Smooth muscle cell (in vitro differentiated cells): ENCODE measurements at regions not wholly inside any gene's neighbourhood (a gene's known extent, or its start where the extent isn't known, plus 50 kb on each side); places are given as distances from the start of the nearest gene placed in this dataset.

Experiments
- DNase-seq: peaks from one replicate; lab custom pipeline; 2025; ENCODE audit not compliant: unreplicated experiment; lab: John Stamatoyannopoulos, UW
- H2AFZ ChIP-seq: fragments of 200-600 bp; sonication (generic); 2 replicates; pipeline ENCODE4 v1.6.0; 2016; ENCODE audit warnings: antibody characterized with exemption, low read depth, mild to moderate bottlenecking
- H3F3A ChIP-seq: fragments of 200-600 bp; sonication (generic); 2 replicates; pipeline ENCODE4 v1.6.0; 2017; ENCODE audit warnings: antibody characterized with exemption, low read depth
- H3K27ac ChIP-seq: fragments of 200-600 bp; sonication (generic); 2 replicates; pipeline ENCODE4 v1.5.1; 2016; ENCODE audit warnings: low read depth, mild to moderate bottlenecking
- H3K27me3 ChIP-seq: fragments of 200-600 bp; sonication (generic); 2 replicates; pipeline ENCODE4 v1.6.1; 2016; ENCODE audit warnings: low read depth, mild to moderate bottlenecking
- H3K36me3 ChIP-seq: fragments of 200-600 bp; sonication (generic); 2 replicates; pipeline ENCODE4 v1.5.1; 2016; ENCODE audit warnings: low read depth
- H3K4me1 ChIP-seq: fragments of 200-600 bp; sonication (generic); 2 replicates; pipeline ENCODE4 v1.5.1; 2016; ENCODE audit warnings: low read depth
- H3K4me2 ChIP-seq: fragments of 200-600 bp; sonication (generic); 2 replicates; pipeline ENCODE4 v1.6.0; 2016; ENCODE audit warnings: mild to moderate bottlenecking
- H3K4me3 ChIP-seq: fragments of 200-600 bp; sonication (generic); 2 replicates; pipeline ENCODE4 v1.5.1; 2016; ENCODE audit warnings: mild to moderate bottlenecking
- H3K79me2 ChIP-seq: fragments of 200-600 bp; sonication (generic); 2 replicates; pipeline ENCODE4 v1.6.0; 2016; ENCODE audit warnings: low read depth, mild to moderate bottlenecking
- H3K9ac ChIP-seq: fragments of 200-600 bp; sonication (generic); 2 replicates; pipeline ENCODE4 v1.6.0; 2016; ENCODE audit warnings: low read depth
- H3K9me3 ChIP-seq: fragments of 200-600 bp; sonication (generic); replicated peaks from 2 replicates; pipeline ENCODE4 v1.5.1; 2016; ENCODE audit warnings: low read depth
- H4K20me1 ChIP-seq: fragments of 200-600 bp; sonication (generic); 2 replicates; pipeline ENCODE4 v1.6.0; 2016; ENCODE audit warnings: low read depth
- CTCF ChIP-seq: fragments of 200-600 bp; sonication (generic); IDR thresholded peaks from 2 replicates; pipeline ENCODE4 v1.5.1; 2017; ENCODE audit warnings: borderline replicate concordance, mild to moderate bottlenecking, antibody characterized with exemption; ENCODE audit not compliant: insufficient read depth, poor library complexity, severe bottlenecking
- WGBS: methylation state at CpG from one replicate; pipeline ENCODE4 v1.1.7; 2016; ENCODE audit warnings: low lambda C conversion rate; 5-methylcytosine and 5-hydroxymethylcytosine counted together

- no peaks in the 10 kb centered on the region for H4K20me1 ChIP-seq
Measured at GRCh38 chr14:77985211-77985615, 185.0 kb upstream of the NRXN3 start.

GRCh38 chr14:77986773-77987172 is 183.4 kb upstream of the NRXN3 start:
- Histone ChIP-seq H3K4me1 (no peaks in the 10 kb centered on the region), H3K4me3 (no peak overlapping the region), H3K4me2 (no peak overlapping the region), H3K9me3 (no peaks in the 10 kb centered on the region), H3K9ac (no peak overlapping the region), H3K27ac (no peak overlapping the region), H3K27me3 (no peaks in the 10 kb centered on the region), H3K79me2 (no peaks in the 10 kb centered on the region), H3K36me3 (no peaks in the 10 kb centered on the region), H4K20me1 (no peaks in the 10 kb centered on the region), H3F3A (no peaks in the 10 kb centered on the region), H2AFZ (no peak overlapping the region)
- no peak for DNase-seq
- WGBS = 96% methylated on average over 1 of the region's 1 CpG
- TF ChIP-seq CTCF = no peak

More at GRCh38 chr14:77985211-77985615, 185.0 kb upstream of the NRXN3 start:
- no peak for TF ChIP-seq CTCF
- Histone ChIP-seq H3K9ac (no peak overlapping the region), H3K9me3 (no peaks in the 10 kb centered on the region), H3K4me2 (no peak overlapping the region), H3K4me1 (peaks cover 5% of the 10 kb centered on the region), H3K4me3 (no peak overlapping the region), H3K27ac (no peak overlapping the region), H2AFZ (no peak overlapping the region), H3K27me3 (peaks cover 9% of the 10 kb centered on the region), H3K79me2 (no peaks in the 10 kb centered on the region), H3K36me3 (no peaks in the 10 kb centered on the region), H3F3A (no peaks in the 10 kb centered on the region)
- DNase-seq = no peak
- 56% methylated on average over 5 of the region's 5 CpGs for WGBS

GRCh38 chr14:77988096-77988870 is 181.9 kb upstream of the NRXN3 start:
- H3K27ac ChIP-seq = no peak overlapping the region
- H3K4me2 ChIP-seq = no peak overlapping the region
- no peak for DNase-seq
- no peaks in the 10 kb centered on the region for H3K36me3 ChIP-seq
- no peaks in the 10 kb centered on the region for H3K9me3 ChIP-seq
- no peaks in the 10 kb centered on the region for H3K4me1 ChIP-seq
- H3K4me3 ChIP-seq = no peak overlapping the region
- no peaks in the 10 kb centered on the region for H3K79me2 ChIP-seq
- WGBS = 80% methylated on average over 7 of the region's 7 CpGs
- H3K27me3 ChIP-seq = no peaks in the 10 kb centered on the region
- no peaks in the 10 kb centered on the region for H3F3A ChIP-seq
- H3K9ac ChIP-seq = no peak overlapping the region
- no peaks in the 10 kb centered on the region for H4K20me1 ChIP-seq
- H2AFZ ChIP-seq = no peak overlapping the region
- no peak for TF ChIP-seq CTCF

- H3K36me3 ChIP-seq = no peaks in the 10 kb centered on the region
- no peak overlapping the region for H3K4me2 ChIP-seq
- no peaks in the 10 kb centered on the region for H3F3A ChIP-seq
- no peaks in the 10 kb centered on the region for H3K27me3 ChIP-seq
- no peak overlapping the region for H3K27ac ChIP-seq
- no peaks in the 10 kb centered on the region for H3K4me1 ChIP-seq
- H3K9ac ChIP-seq = no peak overlapping the region
- H3K79me2 ChIP-seq = no peaks in the 10 kb centered on the region
- no peaks in the 10 kb centered on the region for H3K9me3 ChIP-seq
- no peak overlapping the region for H3K4me3 ChIP-seq
- DNase-seq = no peak
- no peak overlapping the region for H2AFZ ChIP-seq
- TF ChIP-seq CTCF = no peak
- H4K20me1 ChIP-seq = no peaks in the 10 kb centered on the region
- 88% methylated on average over 2 of the region's 2 CpGs for WGBS
Measured at GRCh38 chr14:77988970-77989369, 181.2 kb upstream of the NRXN3 start.
